Tibial nerve (tissue), 3 donors: ENCODE measurements at regions not wholly inside any gene's neighbourhood (a gene's known extent, or its start where the extent isn't known, plus 50 kb on each side); places are given as distances from the start of the nearest gene placed in this dataset.

Experiments
- CTCF ChIP-seq, 5 experiments: fragments of 200-600 bp in 3 of 5; fragments of 450-650 bp in 2 of 5; sonication (generic) in 3 of 5; IDR thresholded peaks; one replicate each; pipeline ENCODE4 v1.5.1; 2016 to 2019; ENCODE audit warnings: antibody characterized with exemption in 5 of 5, mild to moderate bottlenecking in 3 of 5, moderate library complexity in 2 of 5
- POLR2A ChIP-seq, 2 donors: fragments of 450-650 bp; IDR thresholded peaks; one replicate each; pipeline ENCODE4 v1.6.1; 2017; ENCODE audit warnings: antibody characterized with exemption in 2 of 2, mild to moderate bottlenecking in 2 of 2, moderate library complexity in 2 of 2

GRCh38 chr6:40285535-40285934 is 301.6 kb downstream of the LRFN2 start:
- no peak for TF ChIP-seq CTCF (IDR thresholded peaks at IDR 0.05)
- no peak for TF ChIP-seq POLR2A (IDR thresholded peaks at IDR 0.05)
